GM10248 (cell line): ENCODE measurements at regions not wholly inside any gene's neighbourhood (a gene's known extent, or its start where the extent isn't known, plus 50 kb on each side); places are given as distances from the start of the nearest gene placed in this dataset.
A peak's percentile ranks its signal among the peaks of the same experiment; 100 is the strongest.

Source experiments
- CTCF ChIA-PET: fragments of 300-600 bp; sonication (Branson Sonifier 250); formaldehyde crosslinking; extraction: SDS; loops from one replicate; lab custom pipeline; 2021; ENCODE audit warnings: antibody characterized with exemption; lab: Yijun Ruan, JAX
- POLR2A ChIA-PET: fragments of 350-650 bp; sonication (Branson Sonifier 250); formaldehyde crosslinking; extraction: SDS; loops from one replicate; lab custom pipeline; 2020; ENCODE audit warnings: antibody characterized with exemption; lab: Yijun Ruan, JAX
- DNase-seq: peaks from one replicate; pipeline ENCODE4 v3.0.0; 2012; ENCODE audit errors: extremely low spot score
- TF ChIP-seq, protein P1 (sequence below): IDR thresholded peaks from 2 replicates; pipeline ENCODE4 v1.5.1; 2012; ENCODE audit warnings: mild to moderate bottlenecking, low read depth; ENCODE audit errors: extremely low read depth, missing control alignments, control extremely low read depth

DNA sequence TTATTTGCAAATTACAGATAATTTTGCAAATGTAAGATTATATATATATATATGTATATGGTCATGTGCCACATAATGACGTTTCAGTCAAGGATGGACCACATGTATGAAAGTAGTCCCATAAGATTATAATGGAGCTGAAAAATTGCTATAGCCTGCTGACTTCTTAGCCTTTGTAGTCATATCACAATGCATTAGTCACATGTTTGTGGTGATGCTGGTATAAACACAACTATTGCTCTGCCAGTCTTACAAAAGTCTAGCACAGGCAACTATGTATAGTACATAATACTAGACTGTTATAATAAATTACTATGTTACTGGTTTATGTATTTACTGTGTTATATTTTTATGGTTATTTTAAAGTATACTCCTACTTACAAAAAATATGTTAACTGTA lies 444.3 kb downstream of the KCNJ2 start:
- TF ChIP-seq, protein P1, sequence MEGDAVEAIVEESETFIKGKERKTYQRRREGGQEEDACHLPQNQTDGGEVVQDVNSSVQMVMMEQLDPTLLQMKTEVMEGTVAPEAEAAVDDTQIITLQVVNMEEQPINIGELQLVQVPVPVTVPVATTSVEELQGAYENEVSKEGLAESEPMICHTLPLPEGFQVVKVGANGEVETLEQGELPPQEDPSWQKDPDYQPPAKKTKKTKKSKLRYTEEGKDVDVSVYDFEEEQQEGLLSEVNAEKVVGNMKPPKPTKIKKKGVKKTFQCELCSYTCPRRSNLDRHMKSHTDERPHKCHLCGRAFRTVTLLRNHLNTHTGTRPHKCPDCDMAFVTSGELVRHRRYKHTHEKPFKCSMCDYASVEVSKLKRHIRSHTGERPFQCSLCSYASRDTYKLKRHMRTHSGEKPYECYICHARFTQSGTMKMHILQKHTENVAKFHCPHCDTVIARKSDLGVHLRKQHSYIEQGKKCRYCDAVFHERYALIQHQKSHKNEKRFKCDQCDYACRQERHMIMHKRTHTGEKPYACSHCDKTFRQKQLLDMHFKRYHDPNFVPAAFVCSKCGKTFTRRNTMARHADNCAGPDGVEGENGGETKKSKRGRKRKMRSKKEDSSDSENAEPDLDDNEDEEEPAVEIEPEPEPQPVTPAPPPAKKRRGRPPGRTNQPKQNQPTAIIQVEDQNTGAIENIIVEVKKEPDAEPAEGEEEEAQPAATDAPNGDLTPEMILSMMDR = no peak
- CTCF ChIA-PET = interaction anchor here (0.6 to 1.6 kb wide), 3 partner anchors 8 to 16 kb away, joined by 3 read pairs; no protein-coding TSS in a partner anchor
- DNase-seq = no peak
- POLR2A ChIA-PET = no interaction called here

DNA sequence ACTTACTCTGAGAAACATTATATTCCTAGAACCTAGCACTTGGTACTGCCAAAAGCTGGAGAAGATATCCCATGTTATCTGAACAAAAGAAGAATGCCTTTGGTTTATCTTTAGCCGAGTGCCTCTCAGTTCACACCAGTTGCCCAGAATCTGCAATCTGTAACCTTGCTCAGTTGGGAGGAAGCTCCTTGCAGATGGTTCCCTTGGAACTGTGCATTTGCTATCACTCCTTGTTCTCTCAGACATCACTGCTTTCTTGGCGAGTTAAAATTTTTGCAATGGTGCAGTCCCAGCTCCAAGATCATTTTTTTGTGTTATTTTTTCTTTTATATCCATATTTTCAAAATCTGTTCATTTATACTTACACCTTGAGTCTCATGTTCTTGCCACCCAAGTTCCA lies 446.5 kb downstream of the KCNJ2 start:
- ChIA-PET POLR2A (no interaction called here), CTCF (interaction anchor here (1.9 kb wide), 1 partner anchor 13 kb away, joined by 6 read pairs; no protein-coding TSS in a partner anchor)
- no peak for DNase-seq
- TF ChIP-seq, protein P1 = no peak

DNA sequence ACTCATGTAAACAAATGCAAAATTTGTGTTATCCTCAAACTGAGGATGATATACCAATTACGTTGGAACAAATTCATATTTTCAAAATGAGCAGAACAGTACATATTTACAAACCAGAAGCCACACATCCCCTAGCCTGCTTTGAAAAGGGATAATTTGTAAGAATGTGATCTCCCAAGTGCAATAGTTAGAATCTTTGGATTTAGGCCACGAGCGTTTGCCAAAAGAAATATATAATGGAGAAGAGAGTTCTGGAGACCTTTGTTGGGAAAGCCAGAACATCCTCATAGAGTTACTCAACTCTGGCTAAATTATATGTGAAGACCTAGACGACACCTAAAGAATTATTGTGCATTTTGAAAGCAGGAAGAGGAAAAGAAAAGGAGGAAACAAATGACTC lies 449.3 kb downstream of the KCNJ2 start:
- CTCF ChIA-PET = no interaction called here
- TF ChIP-seq, protein P1 = no peak
- POLR2A ChIA-PET = no interaction called here
- no peak for DNase-seq

DNA sequence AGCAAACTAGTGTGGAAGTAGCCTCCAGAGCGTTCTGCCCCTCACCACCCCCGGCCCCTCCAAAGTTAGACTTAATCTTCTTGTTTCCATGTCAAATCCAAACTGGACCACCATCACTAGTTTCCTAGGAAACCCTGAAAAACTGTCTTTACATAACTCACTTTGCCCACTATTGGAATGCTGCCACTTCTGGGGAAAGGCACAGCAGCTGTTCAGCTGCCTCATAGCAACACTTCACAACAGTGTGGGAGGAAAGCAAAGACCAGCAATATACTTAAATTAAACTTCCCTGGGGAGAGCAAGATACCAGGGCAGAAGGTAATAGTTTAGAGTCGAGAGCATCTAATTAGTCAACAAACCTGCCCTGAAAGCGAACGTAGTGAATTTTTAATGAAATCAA lies 452.2 kb downstream of the KCNJ2 start:
- DNase-seq = no peak
- TF ChIP-seq, protein P1 = no peak
- POLR2A ChIA-PET = no interaction called here
- CTCF ChIA-PET = interaction anchor here (1.0 to 1.4 kb wide), 3 partner anchors 8 to 1052 kb away, joined by 3 to 4 read pairs (median 3); no protein-coding TSS in a partner anchor

DNA sequence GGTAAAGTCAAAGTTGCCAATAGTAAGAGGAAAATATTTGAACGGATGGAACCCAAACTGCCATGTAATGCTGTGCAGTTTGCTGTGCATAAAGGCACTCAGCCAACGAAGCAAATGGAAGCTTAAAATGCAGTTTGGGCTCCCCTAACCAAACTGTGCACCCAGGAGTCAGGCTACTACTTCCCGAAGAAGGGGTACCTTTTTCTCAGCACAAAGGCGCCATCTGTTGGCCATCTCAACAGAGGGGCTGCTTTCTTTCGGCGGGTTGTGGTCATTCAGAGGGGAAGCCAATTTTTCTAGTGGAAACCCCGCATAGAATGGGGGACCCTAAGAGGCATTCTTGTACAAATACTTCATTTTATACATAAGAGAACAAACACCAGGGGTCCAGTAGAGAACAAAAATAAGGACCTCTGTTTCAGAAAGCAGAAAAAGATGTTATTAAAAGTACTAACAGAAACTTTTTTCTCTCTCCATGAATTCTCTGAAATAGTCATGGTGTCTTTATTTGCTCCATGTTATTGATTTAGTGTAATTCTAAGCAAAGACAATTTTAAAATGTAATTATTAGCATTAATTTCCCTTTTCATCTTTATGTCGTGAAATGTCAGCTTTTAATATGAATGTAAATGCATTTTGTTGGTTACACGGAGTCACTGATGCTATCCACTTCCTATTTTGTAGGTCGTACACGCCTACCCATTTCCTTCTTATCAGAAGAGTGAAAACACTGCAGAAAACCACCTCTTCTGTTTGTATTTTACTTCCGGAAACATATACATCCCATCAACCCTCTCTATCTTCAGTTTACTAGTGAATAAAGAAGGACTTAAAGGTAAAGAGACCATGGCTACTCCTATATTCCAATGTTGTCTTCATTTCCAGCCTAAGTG lies 453.3 kb downstream of the KCNJ2 start:
- TF ChIP-seq, protein P1 = peak; percentile 23
- ChIA-PET POLR2A (no interaction called here), CTCF (interaction anchor here (1.0 to 2.3 kb wide), 6 partner anchors 9 to 1098 kb away, joined by 3 to 8 read pairs (median 4); no protein-coding TSS in a partner anchor)
- peak; percentile 32 for DNase-seq

DNA sequence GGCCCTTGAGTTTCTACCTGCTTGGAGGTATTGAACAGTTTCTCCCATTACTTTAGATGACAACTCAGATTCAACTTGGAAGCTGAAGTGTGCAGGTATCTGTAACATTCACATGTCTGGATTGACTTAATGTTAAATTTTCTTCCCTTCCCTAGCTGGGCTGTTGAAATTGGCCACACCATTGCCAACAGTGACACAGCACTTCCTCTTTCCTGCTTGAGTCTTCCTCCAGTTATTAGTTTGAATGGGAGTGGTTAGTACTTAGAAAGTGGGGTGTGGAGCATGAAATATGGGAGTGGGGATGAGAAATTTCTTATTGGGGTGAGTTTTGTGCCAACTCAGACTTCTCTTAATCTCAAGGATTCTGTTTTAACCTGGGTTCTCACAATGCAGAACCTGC lies 454.9 kb downstream of the KCNJ2 start:
- TF ChIP-seq, protein P1 = no peak
- ChIA-PET POLR2A (no interaction called here), CTCF (interaction anchor here (2.3 kb wide), 2 partner anchors 1017 to 1056 kb away, joined by 5 to 8 read pairs; no protein-coding TSS in a partner anchor)
- no peak for DNase-seq
